ENCODE measurements at regions not wholly inside any gene's neighbourhood (a gene's known extent, or its start where the extent isn't known, plus 50 kb on each side); places are given as distances from the start of the nearest gene placed in this dataset.

- TF ChIP-seq, protein P1, sequence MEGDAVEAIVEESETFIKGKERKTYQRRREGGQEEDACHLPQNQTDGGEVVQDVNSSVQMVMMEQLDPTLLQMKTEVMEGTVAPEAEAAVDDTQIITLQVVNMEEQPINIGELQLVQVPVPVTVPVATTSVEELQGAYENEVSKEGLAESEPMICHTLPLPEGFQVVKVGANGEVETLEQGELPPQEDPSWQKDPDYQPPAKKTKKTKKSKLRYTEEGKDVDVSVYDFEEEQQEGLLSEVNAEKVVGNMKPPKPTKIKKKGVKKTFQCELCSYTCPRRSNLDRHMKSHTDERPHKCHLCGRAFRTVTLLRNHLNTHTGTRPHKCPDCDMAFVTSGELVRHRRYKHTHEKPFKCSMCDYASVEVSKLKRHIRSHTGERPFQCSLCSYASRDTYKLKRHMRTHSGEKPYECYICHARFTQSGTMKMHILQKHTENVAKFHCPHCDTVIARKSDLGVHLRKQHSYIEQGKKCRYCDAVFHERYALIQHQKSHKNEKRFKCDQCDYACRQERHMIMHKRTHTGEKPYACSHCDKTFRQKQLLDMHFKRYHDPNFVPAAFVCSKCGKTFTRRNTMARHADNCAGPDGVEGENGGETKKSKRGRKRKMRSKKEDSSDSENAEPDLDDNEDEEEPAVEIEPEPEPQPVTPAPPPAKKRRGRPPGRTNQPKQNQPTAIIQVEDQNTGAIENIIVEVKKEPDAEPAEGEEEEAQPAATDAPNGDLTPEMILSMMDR (IDR thresholded peaks at IDR 0.05; ENCODE audit: low read length): no peak
- no peak for TF ChIP-seq EZH2 (IDR thresholded peaks at IDR 0.05; ENCODE audit: borderline replicate concordance, low read length)
Observed at GRCh38 chr4:128393101-128393704, 105.6 kb upstream of the PGRMC2 start.
